Breast epithelium (tissue), 3 donors: ENCODE measurements at regions not wholly inside any gene's neighbourhood (a gene's known extent, or its start where the extent isn't known, plus 50 kb on each side); places are given as distances from the start of the nearest gene placed in this dataset.

Source experiments
- CTCF ChIP-seq, 3 donors: fragments of 450-650 bp; IDR thresholded peaks; one replicate each; pipeline ENCODE4 v1.5.1; 2016 to 2017; ENCODE audit warnings: antibody characterized with exemption in 3 of 3, mild to moderate bottlenecking in 3 of 3, moderate library complexity in 3 of 3
- POLR2A ChIP-seq: fragments of 450-650 bp; IDR thresholded peaks from one replicate; pipeline ENCODE4 v1.6.1; 2016; ENCODE audit warnings: antibody characterized with exemption, mild to moderate bottlenecking, moderate library complexity
- POLR2AphosphoS5 ChIP-seq, 3 donors: sonication (generic); formaldehyde crosslinking; IDR thresholded peaks; one replicate each; pipeline ENCODE4 v1.6.1; 2017; ENCODE audit warnings: antibody characterized with exemption in 3 of 3

GRCh38 chr2:46831869-46832265 lies 83.7 kb downstream of the MCFD2 start:
- TF ChIP-seq CTCF (IDR thresholded peaks at IDR 0.05) (no peak), POLR2AphosphoS5 (IDR thresholded peaks at IDR 0.05) (no peak), POLR2A (no peak)
